GM12878 (cell line): ENCODE measurements at regions not wholly inside any gene's neighbourhood (a gene's known extent, or its start where the extent isn't known, plus 50 kb on each side); places are given as distances from the start of the nearest gene placed in this dataset.

Source experiments
- ATAC-seq: fragments of 200-7000 bp; cut with Tn5 transposase; 3 replicates; pipeline ENCODE4 v1.9.1; 2020; ENCODE audit warnings: mild to moderate bottlenecking, moderate library complexity
- BruUV-seq: library from RNA; stranded (reverse); fragments of 400-500 nt; replicated peaks from 2 replicates; lab custom pipeline; 2021; lab: Mats Ljungman, UMichigan
- CTCF ChIA-PET: fragments of 300-600 bp; sonication (Branson Sonifier 250); formaldehyde crosslinking; extraction: SDS; loops from one replicate; lab custom pipeline; 2021; ENCODE audit warnings: inconsistent platforms; lab: Yijun Ruan, JAX
- POLR2A ChIA-PET: fragments of 350-600 bp; formaldehyde crosslinking; extraction: SDS; loops from one replicate; lab custom pipeline; 2021; ENCODE audit warnings: inconsistent platforms; lab: Charles Lee
- RAD21 ChIA-PET: fragments of 300-600 bp; sonication (Branson Sonifier 250); formaldehyde crosslinking; loops from one replicate; lab custom pipeline; 2023; ENCODE audit warnings: antibody characterized with exemption; ENCODE audit not compliant: unreplicated experiment; lab: Charles Lee
- SMC1A ChIA-PET: fragments of 300-600 bp; sonication (Branson Sonifier 250); formaldehyde crosslinking; loops from one replicate; lab custom pipeline; 2023; ENCODE audit not compliant: unreplicated experiment, uncharacterized antibody; lab: Charles Lee
- DNase-seq: peaks from one replicate; pipeline ENCODE4 v3.0.0-alpha.2; 2011; ENCODE audit warnings: low read depth, low spot score
- FAIRE-seq: peaks from 3 replicates; lab custom pipeline; 2011; peaks lifted over from hg19 to GRCh38; lab: Jason Lieb, UNC
- H2AFZ ChIP-seq: 2 replicates; pipeline ENCODE4 v1.6.0; 2011; ENCODE audit warnings: low read depth, low read length, control low read depth; ENCODE audit not compliant: control insufficient read depth
- H3K27ac ChIP-seq: 2 replicates; pipeline ENCODE4 v1.5.1; 2011; ENCODE audit warnings: control low read depth; ENCODE audit not compliant: control insufficient read depth, insufficient read depth
- H3K27me3 ChIP-seq, 2 experiments: replicated peaks in 1 of 2; 2 replicates each; pipeline versions ENCODE4 v1.6.0 to v1.6.1; 2011; ENCODE audit warnings: low read length in 1 of 2; ENCODE audit not compliant: control insufficient read depth in 2 of 2, insufficient read depth in 2 of 2
- H3K36me3 ChIP-seq, 2 experiments: 2 replicates each; pipeline ENCODE4 v1.5.1; 2011; ENCODE audit warnings: low read length in 1 of 2; ENCODE audit not compliant: control insufficient read depth in 2 of 2, insufficient read depth in 2 of 2
- H3K4me1 ChIP-seq: 2 replicates; pipeline ENCODE4 v1.6.1; 2011; ENCODE audit warnings: mild to moderate bottlenecking, low read length, moderate library complexity, mixed read lengths; ENCODE audit not compliant: control insufficient read depth, insufficient read depth
- H3K4me2 ChIP-seq: 2 replicates; pipeline ENCODE4 v1.6.0; 2011; ENCODE audit warnings: control low read depth; ENCODE audit not compliant: control insufficient read depth, insufficient read depth
- H3K4me3 ChIP-seq: fragments of 200-600 bp; sonication (generic); 2 replicates; pipeline ENCODE4 v1.5.1; 2016
- H3K79me2 ChIP-seq: 2 replicates; pipeline ENCODE4 v1.6.0; 2011; ENCODE audit warnings: low read length; ENCODE audit not compliant: control insufficient read depth, insufficient read depth
- H3K9ac ChIP-seq: 2 replicates; pipeline ENCODE4 v1.8.0; 2011; ENCODE audit warnings: low read length, control low read depth, mixed read lengths; ENCODE audit not compliant: control insufficient read depth, insufficient read depth
- H3K9me3 ChIP-seq: replicated peaks from 3 replicates; pipeline ENCODE4 v1.5.1; 2011; ENCODE audit warnings: mild to moderate bottlenecking, low read length; ENCODE audit not compliant: control insufficient read depth, insufficient read depth
- H4K20me1 ChIP-seq: 2 replicates; pipeline ENCODE4 v1.6.0; 2011; ENCODE audit not compliant: control insufficient read depth, insufficient read depth
- ESRRA ChIP-seq: IDR thresholded peaks from 2 replicates; pipeline ENCODE4 v1.6.1; 2012; ENCODE audit warnings: mild to moderate bottlenecking, low read length, improper control_type of control experiment
- GABPA ChIP-seq: IDR thresholded peaks from 2 replicates; pipeline ENCODE4 v1.6.1; 2014; ENCODE audit warnings: antibody characterized with exemption, low read depth, mild to moderate bottlenecking, inconsistent platforms
- IKZF1 ChIP-seq: fragments of 450-650 bp; conservative IDR thresholded peaks from 2 replicates; pipeline ENCODE4 v1.6.1; 2017; ENCODE audit warnings: antibody characterized with exemption, mild to moderate bottlenecking
- NRF1 ChIP-seq: conservative IDR thresholded peaks from 2 replicates; pipeline ENCODE4 v1.6.1; 2011; ENCODE audit warnings: mild to moderate bottlenecking, low read depth, low read length, improper control_type of control experiment
- PKNOX1 ChIP-seq: fragments of 450-650 bp; IDR thresholded peaks from 2 replicates; pipeline ENCODE4 v1.6.1; 2016; ENCODE audit warnings: mild to moderate bottlenecking
- PRDM15 ChIP-seq: fragments of 450-650 bp; formaldehyde crosslinking; IDR thresholded peaks from 2 replicates; pipeline ENCODE4 v1.4.0; 2020; ENCODE audit warnings: mild to moderate bottlenecking, moderate library complexity
- RFX5 ChIP-seq: IDR thresholded peaks from 2 replicates; pipeline ENCODE4 v1.6.1; 2011; ENCODE audit warnings: low read depth, low read length, improper control_type of control experiment
- SMARCA5 ChIP-seq: fragments of 450-650 bp; IDR thresholded peaks from 2 replicates; pipeline ENCODE4 v1.6.1; 2017; ENCODE audit warnings: mild to moderate bottlenecking
- SREBF2 ChIP-seq: IDR thresholded peaks from 2 replicates; pipeline ENCODE4 v1.6.1; 2012; ENCODE audit warnings: mild to moderate bottlenecking, low read length
- ZNF207 ChIP-seq: fragments of 450-650 bp; IDR thresholded peaks from 2 replicates; pipeline ENCODE4 v1.6.1; 2014; ENCODE audit warnings: antibody characterized with exemption, mild to moderate bottlenecking, borderline replicate concordance
- WGBS: methylation state at CpG from one replicate; pipeline ENCODE4 v1.1.6; 2016; ENCODE audit warnings: low lambda C conversion rate; ENCODE audit not compliant: insufficient replicate concordance, insufficient coverage; ENCODE audit errors: missing lambda C conversion rate; 5-methylcytosine and 5-hydroxymethylcytosine counted together
- in situ Hi-C: fragments of 300-500 bp; cut with MboI; formaldehyde crosslinking; loops from 9 replicates; pipeline ENCODE4 v1.14.3; 2018; ENCODE audit warnings: mixed read lengths
- intact Hi-C: fragments of 100-400 bp; cut with micrococcal nuclease; formaldehyde crosslinking; loops from one replicate; pipeline ENCODE4 v1.14.2; 2022; ENCODE audit not compliant: unreplicated experiment

- ChIA-PET CTCF (no interaction called here), RAD21 (no interaction called here), POLR2A (no interaction called here), SMC1A (no interaction called here)
- WGBS = 61% methylated on average over 6 of the region's 6 CpGs
- no peak overlapping the region for H2AFZ ChIP-seq
- FAIRE-seq (no peak), DNase-seq (no peak), ATAC-seq (no peak)
- no TSS peak for BruUV-seq
- in situ Hi-C loops = no loop called here
- H3K36me3 ChIP-seq = no peaks in the 10 kb centered on the region
- no peak overlapping the region for H3K9ac ChIP-seq
- no peak overlapping the region for H3K27ac ChIP-seq
- H3K79me2 ChIP-seq = no peaks in the 10 kb centered on the region
- no peaks in the 10 kb centered on the region for H3K27me3 ChIP-seq
- H3K9me3 ChIP-seq = no peaks in the 10 kb centered on the region
- no peak for TF ChIP-seq RFX5
- no peak for TF ChIP-seq NRF1
- no peak for TF ChIP-seq IKZF1
- no peak for TF ChIP-seq PKNOX1
- intact Hi-C loops = no loop called here
- H3K4me2 ChIP-seq = no peak overlapping the region
- H3K4me1 ChIP-seq = peaks cover 8% of the 10 kb centered on the region
- no peaks in the 10 kb centered on the region for H4K20me1 ChIP-seq
- no peak overlapping the region for H3K4me3 ChIP-seq
Observed at GRCh38 chr7:73973091-73973490, 54.9 kb upstream of the ELN start.

GRCh38 chr7:73974101-73974947 lies 53.6 kb upstream of the ELN start:
- no peak overlapping the region for H3K9ac ChIP-seq
- H3K27me3 ChIP-seq = no peaks in the 10 kb centered on the region
- SMC1A ChIA-PET = no interaction called here
- BruUV-seq = no TSS peak
- POLR2A ChIA-PET = no interaction called here
- peaks cover 8% of the 10 kb centered on the region for H3K4me1 ChIP-seq
- WGBS = 43% methylated on average over 23 of the region's 23 CpGs
- no peaks in the 10 kb centered on the region for H4K20me1 ChIP-seq
- in situ Hi-C loops = no loop called here
- H3K79me2 ChIP-seq = no peaks in the 10 kb centered on the region
- DNase-seq = no peak
- H2AFZ ChIP-seq = no peak overlapping the region
- intact Hi-C loops = no loop called here
- H3K27ac ChIP-seq = no peak overlapping the region
- H3K4me2 ChIP-seq = no peak overlapping the region
- CTCF ChIA-PET = no interaction called here
- no peaks in the 10 kb centered on the region for H3K36me3 ChIP-seq
- H3K4me3 ChIP-seq = no peak overlapping the region
- RAD21 ChIA-PET = no interaction called here
- H3K9me3 ChIP-seq = no peaks in the 10 kb centered on the region
- no peak for ATAC-seq
- FAIRE-seq = no peak
- no peak for TF ChIP-seq ZNF207
- TF ChIP-seq ESRRA = no peak
- no peak for TF ChIP-seq SMARCA5
- TF ChIP-seq GABPA = no peak
- no peak for TF ChIP-seq SREBF2
- no peak for TF ChIP-seq PRDM15 (CRISPR knock-in tag)
